ENCODE measurements at regions not wholly inside any gene's neighbourhood (a gene's known extent, or its start where the extent isn't known, plus 50 kb on each side); places are given as distances from the start of the nearest gene placed in this dataset.

GRCh38 chr15:98217356-98217755 is 256.9 kb downstream of the ARRDC4 start:
- TF ChIP-seq, protein P1, sequence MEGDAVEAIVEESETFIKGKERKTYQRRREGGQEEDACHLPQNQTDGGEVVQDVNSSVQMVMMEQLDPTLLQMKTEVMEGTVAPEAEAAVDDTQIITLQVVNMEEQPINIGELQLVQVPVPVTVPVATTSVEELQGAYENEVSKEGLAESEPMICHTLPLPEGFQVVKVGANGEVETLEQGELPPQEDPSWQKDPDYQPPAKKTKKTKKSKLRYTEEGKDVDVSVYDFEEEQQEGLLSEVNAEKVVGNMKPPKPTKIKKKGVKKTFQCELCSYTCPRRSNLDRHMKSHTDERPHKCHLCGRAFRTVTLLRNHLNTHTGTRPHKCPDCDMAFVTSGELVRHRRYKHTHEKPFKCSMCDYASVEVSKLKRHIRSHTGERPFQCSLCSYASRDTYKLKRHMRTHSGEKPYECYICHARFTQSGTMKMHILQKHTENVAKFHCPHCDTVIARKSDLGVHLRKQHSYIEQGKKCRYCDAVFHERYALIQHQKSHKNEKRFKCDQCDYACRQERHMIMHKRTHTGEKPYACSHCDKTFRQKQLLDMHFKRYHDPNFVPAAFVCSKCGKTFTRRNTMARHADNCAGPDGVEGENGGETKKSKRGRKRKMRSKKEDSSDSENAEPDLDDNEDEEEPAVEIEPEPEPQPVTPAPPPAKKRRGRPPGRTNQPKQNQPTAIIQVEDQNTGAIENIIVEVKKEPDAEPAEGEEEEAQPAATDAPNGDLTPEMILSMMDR (conservative IDR thresholded peaks at IDR 0.05; ENCODE audit: low read length) = no peak
- no peak for TF ChIP-seq EZH2phosphoT487 (IDR thresholded peaks at IDR 0.05; ENCODE audit: borderline replicate concordance)

Measured in Loucy (cell line).